Breast epithelium (tissue), 3 donors: ENCODE measurements at regions not wholly inside any gene's neighbourhood (a gene's known extent, or its start where the extent isn't known, plus 50 kb on each side); places are given as distances from the start of the nearest gene placed in this dataset.
"Not testable (repeated sequence)": the region's sequence is repeated elsewhere in the genome, so short reads cannot be mapped to it uniquely, and the experiment has no call there.

Experiments used
- CTCF ChIP-seq, 3 donors: fragments of 450-650 bp; IDR thresholded peaks; one replicate each; pipeline ENCODE4 v1.5.1; 2016 to 2017; ENCODE audit warnings: antibody characterized with exemption in 3 of 3, mild to moderate bottlenecking in 3 of 3, moderate library complexity in 3 of 3
- POLR2A ChIP-seq: fragments of 450-650 bp; IDR thresholded peaks from one replicate; pipeline ENCODE4 v1.6.1; 2016; ENCODE audit warnings: antibody characterized with exemption, mild to moderate bottlenecking, moderate library complexity
- POLR2AphosphoS5 ChIP-seq, 3 donors: sonication (generic); formaldehyde crosslinking; IDR thresholded peaks; one replicate each; pipeline ENCODE4 v1.6.1; 2017; ENCODE audit warnings: antibody characterized with exemption in 3 of 3

- TF ChIP-seq POLR2AphosphoS5 (IDR thresholded peaks at IDR 0.05); CTCF (IDR thresholded peaks at IDR 0.05); POLR2A: not testable (repeated sequence)
Observed at GRCh38 chr4:134483514-134483913, 281.9 kb upstream of the PABPC4L start.
